T-helper 17 cell (primary cell): ENCODE measurements at regions not wholly inside any gene's neighbourhood (a gene's known extent, or its start where the extent isn't known, plus 50 kb on each side); places are given as distances from the start of the nearest gene placed in this dataset.
"Not testable (repeated sequence)": the region's sequence is repeated elsewhere in the genome, so short reads cannot be mapped to it uniquely, and the experiment has no call there.

Source experiments
- ATAC-seq: fragments of 150-1000 bp; cut with Tn5 transposase; 2 replicates; pipeline ENCODE4 v1.10.0; 2021; ENCODE audit warnings: mild to moderate bottlenecking, moderate library complexity
- DNase-seq, 3 donors: peaks; one replicate each; pipeline versions ENCODE4 v3.0.0 to v3.0.0-alpha.2; 2020 to 2021
- H3K9me3 ChIP-seq: one replicate; pipeline ENCODE4 v1.7.0; 2013; ENCODE audit warnings: low read length, mild to moderate bottlenecking; ENCODE audit not compliant: control insufficient read depth, poor library complexity, severe bottlenecking
- H3K27ac Mint-ChIP-seq: one replicate; pipeline ENCODE4 v1.8.0; 2022; ENCODE audit warnings: mild to moderate bottlenecking, moderate library complexity, mixed read lengths
- H3K27me3 Mint-ChIP-seq: one replicate; pipeline ENCODE4 v1.8.0; 2022; ENCODE audit warnings: mixed read lengths
- H3K36me3 Mint-ChIP-seq: one replicate; pipeline ENCODE4 v1.8.0; 2022; ENCODE audit warnings: low read depth, mixed read lengths
- H3K4me1 Mint-ChIP-seq: one replicate; pipeline ENCODE4 v1.8.0; 2022; ENCODE audit warnings: mild to moderate bottlenecking, mixed read lengths
- H3K4me3 Mint-ChIP-seq: one replicate; pipeline ENCODE4 v1.8.0; 2022; ENCODE audit warnings: mild to moderate bottlenecking, moderate library complexity, mixed read lengths

GRCh38 chr2:128504246-128505149 lies 185.8 kb upstream of the HS6ST1 start:
- no peaks in the 10 kb centered on the region for H3K9me3 ChIP-seq
- no peak for DNase-seq
- H3K27me3 Mint-ChIP-seq, result peaks cover 27% of the 10 kb centered on the region
- no peaks in the 10 kb centered on the region for H3K36me3 Mint-ChIP-seq
- no peak overlapping the region for H3K4me3 Mint-ChIP-seq
- peaks cover 4% of the 10 kb centered on the region for H3K4me1 Mint-ChIP-seq
- no peak overlapping the region for H3K27ac Mint-ChIP-seq
- peak; percentile 42 for ATAC-seq

GRCh38 chr2:128505150-128505490 lies 186.5 kb upstream of the HS6ST1 start:
- H3K4me3 Mint-ChIP-seq, result no peak overlapping the region
- H3K27ac Mint-ChIP-seq, result no peak overlapping the region
- ATAC-seq (no peak), DNase-seq (no peak)
- H3K36me3 Mint-ChIP-seq, result no peaks in the 10 kb centered on the region
- H3K4me1 Mint-ChIP-seq, result peaks cover 3% of the 10 kb centered on the region
- H3K9me3 ChIP-seq, result no peaks in the 10 kb centered on the region
- H3K27me3 Mint-ChIP-seq, result peaks cover 24% of the 10 kb centered on the region

GRCh38 chr2:128505575-128506526 lies 187.2 kb upstream of the HS6ST1 start:
- H3K36me3 Mint-ChIP-seq, result no peaks in the 10 kb centered on the region
- H3K4me3 Mint-ChIP-seq, result no peak overlapping the region
- H3K27ac Mint-ChIP-seq, result no peak overlapping the region
- H3K9me3 ChIP-seq, result no peaks in the 10 kb centered on the region
- ATAC-seq (no peak), DNase-seq (no peak)
- peaks cover 24% of the 10 kb centered on the region for H3K27me3 Mint-ChIP-seq
- peaks cover 3% of the 10 kb centered on the region for H3K4me1 Mint-ChIP-seq

- H3K4me1 Mint-ChIP-seq, result peaks cover 3% of the 10 kb centered on the region
- peaks cover 28% of the 10 kb centered on the region for H3K27me3 Mint-ChIP-seq
- no peaks in the 10 kb centered on the region for H3K36me3 Mint-ChIP-seq
- no peak for DNase-seq
- H3K9me3 ChIP-seq, result no peaks in the 10 kb centered on the region
- no peak overlapping the region for H3K27ac Mint-ChIP-seq
- H3K4me3 Mint-ChIP-seq, result no peak overlapping the region
- ATAC-seq, result no peak
Observed at GRCh38 chr2:128506534-128506933, 187.9 kb upstream of the HS6ST1 start.

DNA sequence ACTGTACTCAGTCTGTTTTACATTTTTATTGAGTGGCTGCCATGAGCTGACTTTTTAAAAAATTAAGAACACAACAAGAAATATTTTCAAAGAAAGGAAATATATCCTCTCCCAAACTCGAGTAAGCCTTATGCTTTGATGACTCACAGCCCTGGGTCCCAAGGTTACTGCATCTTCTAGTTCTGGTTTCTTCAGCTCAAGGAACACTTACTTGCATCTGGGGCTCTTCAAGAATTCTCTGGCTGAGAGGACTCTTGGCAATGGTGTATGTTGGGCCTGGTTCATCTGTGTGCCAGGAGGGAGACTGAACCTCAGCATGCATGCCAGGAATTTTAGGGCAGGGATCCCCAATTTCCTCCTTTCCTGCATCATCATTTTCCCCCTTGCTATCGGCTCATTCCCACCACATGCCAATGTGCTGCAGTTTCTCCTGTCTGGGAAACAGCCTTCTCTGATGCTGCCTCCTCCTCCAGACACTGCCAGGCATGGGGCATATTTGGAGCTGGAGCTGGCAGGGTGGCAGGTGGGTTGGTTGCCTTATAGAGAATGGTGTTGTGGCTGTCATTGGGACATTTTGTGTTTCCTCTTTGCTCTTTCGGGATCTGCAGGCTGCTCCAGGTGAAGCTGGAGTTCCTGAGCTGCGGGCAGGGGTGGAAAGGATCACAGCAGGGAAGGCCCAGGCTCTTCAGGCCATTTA lies 192.2 kb upstream of the HS6ST1 start:
- Mint-ChIP-seq H3K27me3 (peaks cover 27% of the 10 kb centered on the region), H3K27ac (no peak overlapping the region), H3K4me3 (no peak overlapping the region), H3K4me1 (no peaks in the 10 kb centered on the region), H3K36me3 (no peaks in the 10 kb centered on the region)
- ATAC-seq (no peak), DNase-seq (no peak)
- H3K9me3 ChIP-seq, result no peaks in the 10 kb centered on the region

DNA sequence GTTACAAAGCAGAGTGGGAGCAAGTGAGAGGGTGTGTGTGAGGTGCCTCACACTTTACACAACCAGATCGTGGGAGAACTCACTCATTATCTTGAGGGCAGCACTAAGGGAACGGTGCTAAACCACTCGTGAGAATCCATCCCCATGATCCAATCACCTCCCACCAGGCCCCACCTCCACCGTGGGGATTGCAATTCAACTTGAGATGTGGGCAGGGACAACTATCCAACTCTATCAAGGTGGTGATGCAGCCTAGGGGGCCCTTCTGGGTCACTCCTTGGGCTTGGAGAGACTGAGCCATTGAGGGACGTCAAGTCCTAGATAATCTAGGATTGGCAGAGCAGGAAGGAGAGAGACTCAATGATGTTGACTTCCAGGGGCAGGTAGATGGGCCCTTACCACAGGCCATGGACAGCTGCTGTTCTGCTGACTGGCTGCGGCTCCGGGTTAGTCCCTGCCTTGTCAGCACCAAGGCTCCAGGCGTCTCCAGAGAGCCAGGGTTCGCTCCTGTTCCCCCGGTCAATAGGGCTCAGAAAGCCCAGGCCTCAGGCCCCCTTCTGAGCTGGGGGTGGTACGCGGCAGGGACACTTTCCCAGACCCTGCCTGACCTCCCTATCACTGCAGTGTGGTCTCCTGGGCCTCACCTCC lies 193.2 kb upstream of the HS6ST1 start:
- ATAC-seq (no peak), DNase-seq (no peak)
- H3K9me3 ChIP-seq, result no peaks in the 10 kb centered on the region
- Mint-ChIP-seq H3K36me3 (no peaks in the 10 kb centered on the region), H3K27me3 (peaks cover 28% of the 10 kb centered on the region), H3K4me3 (no peak overlapping the region), H3K27ac (no peak overlapping the region), H3K4me1 (no peaks in the 10 kb centered on the region)

GRCh38 chr2:128512379-128513115 lies 193.9 kb upstream of the HS6ST1 start:
- peaks cover 28% of the 10 kb centered on the region for H3K27me3 Mint-ChIP-seq
- H3K9me3 ChIP-seq, result no peaks in the 10 kb centered on the region
- no peak overlapping the region for H3K27ac Mint-ChIP-seq
- DNase-seq (no peak), ATAC-seq (no peak)
- H3K4me3 Mint-ChIP-seq, result no peak overlapping the region
- no peaks in the 10 kb centered on the region for H3K36me3 Mint-ChIP-seq
- no peaks in the 10 kb centered on the region for H3K4me1 Mint-ChIP-seq

GRCh38 chr2:128513116-128513960 lies 194.7 kb upstream of the HS6ST1 start:
- H3K4me1 Mint-ChIP-seq, result no peaks in the 10 kb centered on the region
- ATAC-seq (no peak), DNase-seq (no peak)
- H3K9me3 ChIP-seq, result no peaks in the 10 kb centered on the region
- H3K27ac Mint-ChIP-seq, result no peak overlapping the region
- H3K27me3 Mint-ChIP-seq, result peaks cover 31% of the 10 kb centered on the region
- no peaks in the 10 kb centered on the region for H3K36me3 Mint-ChIP-seq
- H3K4me3 Mint-ChIP-seq, result peak overlapping the region; percentile 10

DNA sequence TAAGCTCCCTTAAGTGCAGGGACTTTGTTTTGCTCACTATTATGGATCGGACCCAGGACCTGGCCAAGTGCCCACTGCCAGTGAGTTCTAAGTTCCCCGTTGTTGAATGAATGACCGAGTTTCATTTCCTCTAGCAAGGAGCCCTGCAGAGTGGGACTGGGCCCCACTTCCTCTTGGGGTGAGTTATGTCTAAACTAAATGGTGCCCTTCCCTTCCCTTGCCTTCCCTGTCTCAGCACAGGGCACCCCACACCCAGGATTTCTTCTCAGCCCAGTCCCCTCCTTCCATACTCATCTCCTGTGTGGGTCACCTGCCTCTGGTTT lies 195.3 kb upstream of the HS6ST1 start:
- ATAC-seq, result peak; percentile 68
- Mint-ChIP-seq H3K27me3 (peaks cover 37% of the 10 kb centered on the region), H3K4me1 (no peaks in the 10 kb centered on the region), H3K27ac (no peak overlapping the region), H3K4me3 (no peak overlapping the region), H3K36me3 (no peaks in the 10 kb centered on the region)
- DNase-seq, result no peak
- H3K9me3 ChIP-seq, result no peaks in the 10 kb centered on the region

DNA sequence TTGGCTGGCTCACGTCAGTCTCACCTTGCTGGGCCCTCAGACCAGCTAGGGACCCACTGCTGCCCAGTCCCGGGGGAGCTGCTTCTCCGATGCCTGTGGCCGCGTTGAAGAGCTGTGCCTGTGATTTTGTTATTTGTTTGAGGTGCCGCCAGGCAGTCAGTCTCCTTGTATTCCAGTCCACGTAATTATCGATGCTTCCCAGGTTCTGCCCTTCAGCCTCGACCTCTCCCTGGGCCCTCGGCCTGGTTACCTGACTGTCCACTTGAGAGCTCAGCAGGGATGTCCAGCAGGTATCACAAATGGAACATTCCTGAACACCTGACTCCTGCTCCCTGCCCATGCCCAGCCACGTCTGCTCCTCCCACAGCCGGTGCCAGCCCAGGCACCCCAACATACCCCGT lies 195.9 kb upstream of the HS6ST1 start:
- no peaks in the 10 kb centered on the region for H3K9me3 ChIP-seq
- no peak for ATAC-seq
- Mint-ChIP-seq H3K27ac (no peak overlapping the region), H3K4me1 (no peaks in the 10 kb centered on the region), H3K27me3 (peaks cover 39% of the 10 kb centered on the region), H3K36me3 (no peaks in the 10 kb centered on the region), H3K4me3 (no peak overlapping the region)
- DNase-seq, result no peak

- Mint-ChIP-seq H3K4me3 (no peak overlapping the region), H3K36me3 (no peaks in the 10 kb centered on the region), H3K4me1 (no peaks in the 10 kb centered on the region), H3K27me3 (peaks cover 38% of the 10 kb centered on the region), H3K27ac (no peak overlapping the region)
- no peak for DNase-seq
- ATAC-seq, result no peak
- H3K9me3 ChIP-seq, result no peaks in the 10 kb centered on the region
Observed at GRCh38 chr2:128516938-128517337, 198.3 kb upstream of the HS6ST1 start.

DNA sequence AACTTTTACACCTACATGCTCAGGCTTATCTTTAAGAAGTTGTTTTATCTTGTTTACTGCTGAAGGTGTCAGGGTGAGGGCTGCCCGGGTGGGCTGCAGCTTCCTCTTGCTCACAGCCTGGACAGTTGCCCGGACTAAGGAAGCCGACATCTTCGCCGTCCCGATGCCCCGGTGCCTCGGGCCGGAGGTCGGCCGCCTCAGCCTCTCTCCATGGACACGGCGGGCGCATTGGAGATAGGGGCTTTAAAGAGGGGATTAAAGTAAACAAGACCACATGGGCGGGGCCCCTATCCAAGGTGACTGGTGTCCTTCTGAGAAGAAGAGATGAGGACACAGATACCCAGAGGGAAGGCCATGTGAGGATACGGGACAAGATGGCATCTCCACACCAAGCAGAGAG lies 200.4 kb upstream of the HS6ST1 start:
- H3K27ac Mint-ChIP-seq, H3K4me3 Mint-ChIP-seq, ATAC-seq, H3K4me1 Mint-ChIP-seq, DNase-seq, H3K36me3 Mint-ChIP-seq, H3K9me3 ChIP-seq: not testable (repeated sequence)
- H3K27me3 Mint-ChIP-seq, result peaks cover 42% of the 10 kb centered on the region
